Neural progenitor cell (in vitro differentiated cells): ENCODE measurements at regions not wholly inside any gene's neighbourhood (a gene's known extent, or its start where the extent isn't known, plus 50 kb on each side); places are given as distances from the start of the nearest gene placed in this dataset.

ENCODE experiments used
- CTCF ChIP-seq: fragments of 200-600 bp; sonication (generic); IDR thresholded peaks from 2 replicates; pipeline ENCODE4 v1.5.1; 2017; ENCODE audit warnings: antibody characterized with exemption, mild to moderate bottlenecking
- EZH2 ChIP-seq: fragments of 200-600 bp; sonication (generic); IDR thresholded peaks from 2 replicates; pipeline ENCODE4 v1.6.1; 2017; ENCODE audit warnings: antibody characterized with exemption, mild to moderate bottlenecking, moderate library complexity
- EZH2phosphoT487 ChIP-seq: fragments of 200-600 bp; sonication (generic); IDR thresholded peaks from 2 replicates; pipeline ENCODE4 v1.6.1; 2017; ENCODE audit warnings: antibody characterized with exemption

GRCh38 chr3:87969620-87970019 is 89.2 kb downstream of the CGGBP1 start:
- TF ChIP-seq EZH2 (no peak), CTCF (no peak), EZH2phosphoT487 (no peak)
